Ascending aorta (tissue), 2 donors: ENCODE measurements at regions not wholly inside any gene's neighbourhood (a gene's known extent, or its start where the extent isn't known, plus 50 kb on each side); places are given as distances from the start of the nearest gene placed in this dataset.

Source experiments
- DNase-seq, 2 donors: peaks; one replicate each; pipeline ENCODE4 v3.0.0-alpha.2; 2019; ENCODE audit warnings: low spot score in 2 of 2
- H3K27ac ChIP-seq, 2 donors: fragments of 200-600 bp; sonication (generic); one replicate each; pipeline ENCODE4 v1.5.1; 2016 to 2017; ENCODE audit warnings: mild to moderate bottlenecking in 1 of 2
- H3K27me3 ChIP-seq: fragments of 200-600 bp; sonication (generic); one replicate; pipeline ENCODE4 v1.5.1; 2017
- H3K36me3 ChIP-seq, 2 donors: fragments of 200-600 bp; sonication (generic); one replicate each; pipeline ENCODE4 v1.5.1; 2016
- H3K4me1 ChIP-seq, 2 donors: fragments of 200-600 bp; sonication (generic); one replicate each; pipeline ENCODE4 v1.5.1; 2016 to 2017; ENCODE audit warnings: mild to moderate bottlenecking in 1 of 2
- H3K4me3 ChIP-seq, 2 donors: fragments of 200-600 bp; sonication (generic); one replicate each; pipeline ENCODE4 v1.5.1; 2016 to 2017; ENCODE audit warnings: mild to moderate bottlenecking in 1 of 2
- H3K9me3 ChIP-seq, 2 donors: fragments of 200-600 bp; sonication (generic); one replicate each; pipeline ENCODE4 v1.5.1; 2016
- CTCF ChIP-seq, 3 experiments: fragments of 200-600 bp in 2 of 3; fragments of 450-650 bp in 1 of 3; sonication (generic) in 2 of 3; IDR thresholded peaks; one replicate each; pipeline ENCODE4 v1.5.1; 2016 to 2019; ENCODE audit warnings: antibody characterized with exemption in 3 of 3, mild to moderate bottlenecking in 1 of 3, moderate library complexity in 1 of 3
- intact Hi-C: fragments of 100-400 bp; cut with DNase I; formaldehyde crosslinking; loops from one replicate; pipeline ENCODE4 v1.15.1; 2023

- intact Hi-C loops: no loop called here
- H3K27me3 ChIP-seq: no peaks in the 10 kb centered on the region
- no peak for DNase-seq
- no peak for TF ChIP-seq CTCF (IDR thresholded peaks at IDR 0.05)
- H3K4me1 ChIP-seq: no peaks in the 10 kb centered on the region
- no peaks in the 10 kb centered on the region for H3K36me3 ChIP-seq
- H3K27ac ChIP-seq: no peak overlapping the region
- H3K9me3 ChIP-seq: no peaks in the 10 kb centered on the region
- no peak overlapping the region for H3K4me3 ChIP-seq
Observed at GRCh38 chr3:130627882-130628281, 110.9 kb downstream of the COL6A6 start.
